Activated CD4-positive, CD25-positive, alpha-beta regulatory T cell treated with anti-CD3 and anti-CD28 coated beads, Interleukin-2, amount 50 U/mL, for 72 hours (primary cell): ENCODE measurements at regions not wholly inside any gene's neighbourhood (a gene's known extent, or its start where the extent isn't known, plus 50 kb on each side); places are given as distances from the start of the nearest gene placed in this dataset.
"Not testable (repeated sequence)": the region's sequence is repeated elsewhere in the genome, so short reads cannot be mapped to it uniquely, and the experiment has no call there.

Source experiments
- DNase-seq: peaks from one replicate; pipeline ENCODE4 v3.0.0; 2021

DNA sequence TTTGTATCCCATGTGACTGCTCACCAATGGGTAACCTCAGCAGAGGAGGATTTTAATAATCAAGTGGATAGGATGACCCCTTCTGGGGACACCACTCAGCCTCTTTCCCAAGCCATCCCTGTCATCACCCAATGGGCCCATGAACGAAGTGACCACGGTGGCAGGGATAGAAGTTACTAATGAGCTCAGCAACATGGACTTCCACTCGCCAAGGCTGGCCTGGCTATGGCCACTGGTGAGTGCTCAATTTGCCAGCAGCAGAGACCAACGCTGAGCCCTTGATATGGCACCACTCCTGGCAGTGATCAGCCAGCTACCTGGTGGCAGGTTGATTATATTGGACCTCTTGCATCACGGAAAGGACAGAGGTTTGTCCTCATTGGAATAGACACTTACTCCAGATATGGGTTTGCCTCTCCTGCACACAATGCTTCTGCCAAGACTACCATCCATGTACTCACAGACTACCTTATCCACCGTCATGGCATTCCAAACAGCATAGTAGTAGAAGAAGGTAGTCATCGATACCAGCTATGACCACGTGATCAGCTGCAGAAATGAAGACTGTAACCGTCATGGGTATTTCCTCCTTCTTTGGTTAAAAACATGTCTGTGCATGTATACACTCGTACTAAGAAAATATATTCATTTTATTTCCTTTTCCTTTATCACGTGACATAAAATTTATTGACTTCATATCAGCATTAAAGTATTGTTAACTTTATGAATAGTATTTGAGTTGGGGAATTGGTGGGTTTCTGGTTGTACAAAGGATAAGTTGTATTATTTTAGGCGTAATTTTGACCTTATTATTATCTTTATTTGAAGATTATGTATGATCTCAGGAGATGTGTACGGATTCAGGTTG, 562.6 kb downstream of the PTPRU start:
- no peak for DNase-seq

DNA sequence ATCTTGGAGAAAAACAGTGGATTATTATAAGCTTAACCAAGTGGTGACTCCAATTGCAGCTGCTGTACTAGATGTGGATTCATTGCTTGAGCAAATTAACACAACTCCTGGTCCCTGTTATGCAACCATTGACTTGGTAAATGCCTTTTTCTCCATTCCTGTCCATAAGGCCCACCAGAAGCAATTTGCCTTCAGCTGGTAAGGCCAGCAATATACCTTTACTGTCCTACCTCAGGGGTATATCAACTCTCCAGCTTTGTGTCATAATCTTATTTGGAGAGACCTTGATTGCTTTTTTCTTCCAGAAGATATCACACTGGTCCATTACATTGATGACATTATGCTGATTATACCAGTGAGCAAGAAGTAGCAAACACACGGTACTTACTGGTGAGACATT, 560.8 kb downstream of the PTPRU start:
- not testable (repeated sequence) for DNase-seq

DNA sequence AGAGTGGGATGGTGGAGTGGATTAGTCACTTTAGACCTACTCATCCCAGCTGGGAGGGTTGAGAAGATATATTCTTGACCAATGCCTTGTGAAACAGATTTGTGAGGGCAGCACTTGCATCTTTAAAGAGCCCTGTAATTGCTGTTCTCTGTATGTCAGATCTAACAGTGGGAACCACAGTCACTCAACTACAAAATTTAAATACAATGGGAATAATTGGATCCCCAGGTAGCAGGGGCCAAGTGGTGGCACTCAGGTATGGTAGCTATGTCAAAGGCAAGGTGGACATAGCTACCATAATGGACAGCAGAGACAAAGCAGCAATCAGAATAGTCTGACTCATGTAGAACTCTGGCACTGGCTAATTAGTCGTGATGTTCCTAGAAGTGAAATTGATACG, 559.6 kb downstream of the PTPRU start:
- not testable (repeated sequence) for DNase-seq

DNA sequence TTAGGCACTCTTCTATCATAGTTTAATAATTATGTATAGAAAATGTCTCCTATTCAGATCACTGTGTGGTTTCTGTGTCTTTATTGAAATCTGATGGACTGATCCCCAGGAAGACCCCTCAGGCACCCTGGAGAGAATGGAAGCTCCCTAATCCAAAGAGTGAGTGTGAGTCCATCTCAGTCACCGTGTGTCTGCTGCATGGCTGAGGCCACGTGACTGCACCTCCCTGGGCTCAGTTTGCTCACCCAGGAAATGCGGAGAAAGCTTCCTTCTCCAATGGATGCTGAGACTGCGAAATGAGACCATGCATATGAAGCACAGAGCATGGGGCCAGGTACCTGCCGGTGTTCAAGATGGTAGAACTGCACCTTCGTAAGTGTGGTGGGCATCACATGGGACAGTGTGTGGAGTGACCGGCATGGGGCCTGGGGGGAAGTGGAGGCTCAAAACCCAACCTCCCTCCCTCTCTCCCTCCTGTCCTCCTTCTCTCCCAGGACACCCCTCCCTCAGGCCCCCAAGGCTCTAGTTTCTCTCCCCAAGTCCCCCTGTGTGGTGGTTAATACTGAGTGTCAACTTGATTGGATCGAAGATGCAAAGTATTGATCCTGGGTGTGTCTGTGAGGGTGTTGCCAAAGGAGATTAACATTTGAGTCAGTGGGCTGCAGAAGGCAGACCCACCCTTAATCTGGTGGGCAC, 557.5 kb downstream of the PTPRU start:
- DNase-seq: no peak

DNA sequence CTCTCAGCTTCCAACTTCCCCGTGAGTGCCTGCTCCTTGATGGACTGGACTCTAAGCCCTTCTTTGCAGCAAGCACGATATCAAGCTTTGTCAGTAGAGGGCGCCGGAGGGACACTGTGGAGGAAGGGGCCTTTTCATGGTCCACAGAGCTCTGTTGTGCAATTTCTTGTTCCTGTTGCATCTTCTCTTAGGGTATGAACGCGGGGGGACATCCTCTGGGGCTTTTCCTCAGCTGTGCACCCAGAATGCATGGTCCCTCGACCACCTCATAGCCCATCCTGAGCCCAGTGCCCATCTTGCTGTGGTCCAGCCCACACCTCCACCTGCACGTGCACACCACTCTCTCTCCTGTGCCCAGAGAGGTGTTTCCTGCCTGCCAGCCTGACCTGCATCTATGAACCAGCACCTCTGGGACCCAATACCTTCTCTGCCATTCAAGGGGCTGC, 556.8 kb downstream of the PTPRU start:
- peak; percentile 62 for DNase-seq

DNA sequence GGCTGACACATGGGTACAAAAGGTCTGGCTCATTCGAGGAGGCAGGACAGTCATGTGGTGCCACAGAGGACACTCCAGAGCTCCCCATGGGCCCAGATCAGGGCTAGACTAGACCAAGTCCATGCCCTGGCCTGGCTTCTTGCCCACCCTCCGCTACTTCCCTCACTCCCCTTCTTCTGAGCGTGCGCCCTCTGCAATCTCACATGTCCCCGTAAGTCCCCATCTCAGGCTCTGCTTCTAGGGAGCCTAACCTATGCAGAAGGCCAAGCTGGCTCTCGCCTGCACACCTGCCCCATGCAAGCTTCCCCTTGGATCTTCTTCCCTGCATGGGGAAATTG, 553.6 kb downstream of the PTPRU start:
- no peak for DNase-seq

DNA sequence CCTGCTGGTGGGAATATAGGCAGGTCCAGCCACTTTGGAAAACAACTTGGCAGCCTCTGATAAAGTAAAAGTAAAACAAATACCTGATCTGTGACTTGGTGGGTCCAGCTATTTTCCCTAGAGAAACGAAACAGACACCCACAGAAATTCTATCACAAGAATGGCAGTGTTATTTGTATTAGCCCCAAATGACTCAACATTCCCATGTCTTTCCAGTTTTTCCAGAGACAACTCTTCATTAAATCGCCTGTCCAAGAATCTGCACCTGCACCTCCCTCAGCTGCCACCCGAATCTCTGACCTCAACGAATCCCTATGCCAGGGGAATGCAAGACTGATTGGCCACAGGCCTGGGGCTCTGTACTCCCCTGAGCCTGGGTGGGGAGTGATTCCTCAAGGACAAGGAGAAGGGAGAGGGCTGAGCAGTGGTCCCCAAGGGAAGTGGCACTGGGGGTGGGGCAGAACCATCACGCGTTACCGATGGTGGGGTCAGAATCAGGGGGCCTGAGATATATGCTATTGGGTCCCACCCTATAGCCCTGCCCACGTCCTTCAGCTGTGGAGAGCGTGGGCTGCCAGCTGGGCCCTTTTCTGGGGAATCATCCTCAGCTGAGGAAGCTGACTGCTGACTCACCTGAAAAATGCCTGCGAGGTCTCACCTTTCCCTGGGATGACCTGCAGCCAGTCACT, 553.0 kb downstream of the PTPRU start:
- DNase-seq: no peak

DNA sequence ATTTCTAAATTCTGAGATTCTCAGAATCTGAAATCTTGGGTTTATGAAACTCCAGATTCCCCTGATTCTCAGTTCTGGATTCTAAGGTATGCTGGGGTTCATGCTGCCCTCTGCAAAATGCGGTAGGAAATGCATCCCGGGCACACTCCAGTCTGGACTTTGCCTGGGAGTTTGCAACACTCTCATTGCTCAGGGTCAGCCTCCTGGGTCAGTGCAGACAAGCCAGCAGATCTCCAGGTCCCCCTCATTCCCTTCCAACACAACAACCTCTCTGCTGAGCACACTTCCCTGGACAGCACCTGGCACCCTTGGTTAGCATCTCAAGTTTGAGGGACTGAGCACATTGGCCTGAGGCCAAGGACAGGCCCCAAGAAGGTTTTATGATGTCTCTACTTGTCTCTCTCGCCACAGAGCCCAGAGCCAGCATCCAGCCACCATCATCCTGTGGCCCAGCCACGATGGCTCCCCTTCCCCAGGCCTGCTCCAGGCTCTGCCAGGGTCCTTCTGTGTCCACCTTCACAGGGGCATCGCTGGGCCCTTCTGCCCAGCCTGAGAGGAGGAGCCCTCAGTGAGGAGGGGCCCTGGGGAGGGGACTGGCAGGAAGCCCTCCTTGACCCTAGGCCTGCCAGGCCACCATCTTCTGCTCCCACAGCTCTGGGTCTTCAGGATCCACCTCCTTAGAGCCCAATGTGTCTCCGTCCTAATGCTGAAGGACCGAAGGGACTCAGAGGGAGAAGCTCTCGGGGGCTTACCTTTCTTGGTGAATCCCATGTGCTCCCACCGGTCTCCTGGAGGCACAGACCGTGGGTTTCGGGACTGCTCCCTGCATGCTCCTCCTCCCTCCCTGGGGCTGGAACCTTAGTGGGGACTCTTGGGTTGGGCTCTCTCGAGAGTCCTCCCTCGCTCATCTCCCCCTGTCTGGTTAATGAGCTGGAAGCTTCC, 550.7 kb downstream of the PTPRU start:
- DNase-seq: no peak

DNA sequence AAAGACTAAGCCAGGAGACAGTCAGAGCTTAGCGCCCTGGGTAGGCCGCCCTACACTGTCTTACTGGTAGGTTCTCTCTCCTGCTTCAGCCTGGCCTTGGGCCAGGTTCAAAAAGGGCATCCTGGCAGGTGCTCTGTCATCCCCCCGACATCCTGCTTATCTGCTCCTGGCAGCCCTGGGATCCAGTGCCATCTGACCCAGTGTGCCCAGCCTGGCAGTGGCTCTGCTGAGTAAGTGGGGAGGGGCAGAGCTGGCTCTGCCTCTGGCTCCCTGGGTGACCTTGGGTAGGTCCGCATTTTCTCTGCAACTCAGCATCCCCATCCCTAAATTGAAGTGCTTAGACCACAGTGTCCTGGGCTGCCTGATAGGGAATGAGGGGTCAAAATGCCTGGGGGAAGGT, 549.9 kb downstream of the PTPRU start:
- no peak for DNase-seq

DNA sequence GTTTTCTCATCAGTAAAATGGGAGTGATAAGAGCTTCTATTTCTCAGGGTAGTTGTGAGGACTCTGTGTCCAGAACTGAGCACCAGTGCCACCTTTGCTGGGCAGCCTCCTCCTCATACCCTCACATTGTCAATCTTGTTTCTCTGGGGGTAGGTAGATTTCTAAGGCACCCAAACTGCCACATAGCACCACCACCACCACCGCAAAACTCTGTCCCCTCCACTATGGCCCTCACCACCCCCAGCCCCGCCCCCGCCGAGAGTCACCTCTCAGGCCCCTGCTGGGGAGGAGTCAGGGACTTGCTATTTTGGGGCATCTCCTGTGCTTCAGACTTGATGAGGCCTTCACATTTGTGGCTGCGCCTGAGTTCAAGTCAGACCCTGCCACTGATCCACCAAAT, 549.2 kb downstream of the PTPRU start:
- no peak for DNase-seq

DNA sequence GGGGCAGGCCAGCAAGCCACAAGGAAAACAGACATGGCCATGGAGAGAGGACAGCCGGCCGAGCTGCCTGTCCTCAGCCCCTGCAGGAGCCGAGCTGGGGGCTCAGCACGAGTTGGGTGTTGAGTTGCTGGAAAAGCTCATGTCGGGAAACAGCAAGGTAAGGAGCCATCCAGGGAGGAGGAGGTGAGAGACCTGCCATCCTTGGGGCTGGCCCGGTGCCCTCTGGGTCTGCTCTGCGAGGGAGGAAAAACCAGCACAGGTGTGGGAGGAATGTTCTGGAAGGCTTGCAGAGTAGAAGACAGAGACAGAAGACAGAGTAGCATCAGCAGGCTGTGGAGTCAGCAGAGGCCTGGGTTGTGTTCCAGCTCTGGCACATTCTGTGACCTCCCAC, 548.8 kb downstream of the PTPRU start:
- no peak for DNase-seq

DNA sequence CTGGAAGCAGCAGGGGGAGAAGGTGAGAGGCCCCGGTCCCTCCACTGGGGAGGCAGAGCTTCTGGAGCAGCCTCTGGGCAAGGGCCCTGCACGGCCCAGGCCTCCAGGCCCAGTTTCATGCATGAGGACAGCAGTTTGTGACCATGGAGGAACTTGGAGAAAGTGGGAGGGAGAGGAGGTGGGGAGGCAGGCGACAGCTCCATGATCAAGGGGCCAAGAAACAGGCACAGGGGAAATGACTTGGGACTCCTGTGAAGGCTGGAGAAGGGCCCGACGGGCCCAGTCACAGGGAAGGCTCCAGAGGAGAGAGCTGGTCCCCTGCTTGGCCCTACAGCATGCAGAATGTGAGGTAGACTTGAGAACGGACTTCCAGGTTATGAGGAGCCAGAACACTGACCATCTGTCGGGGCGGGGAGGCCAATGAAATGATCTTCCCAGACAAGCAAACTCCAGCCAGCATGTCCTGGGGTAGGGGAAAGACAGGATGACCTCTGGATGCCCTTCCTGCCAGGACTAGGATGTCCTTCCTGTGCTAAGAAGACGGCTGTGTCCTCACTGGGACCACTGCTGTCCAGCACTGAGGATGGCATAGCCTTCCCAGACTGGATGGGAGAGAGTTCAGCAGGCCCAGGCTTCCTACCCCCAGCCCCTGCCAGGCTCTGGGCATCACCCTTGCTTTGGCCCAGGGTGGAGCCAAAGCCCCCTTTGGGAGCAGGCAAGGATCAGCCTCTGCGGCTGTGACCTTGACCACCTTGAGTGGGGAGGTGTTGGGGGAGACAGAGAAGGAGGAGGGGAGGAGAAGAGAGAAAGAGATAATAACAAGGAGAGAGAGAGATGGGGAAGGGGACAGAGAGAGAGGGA, 548.2 kb downstream of the PTPRU start:
- no peak for DNase-seq

DNA sequence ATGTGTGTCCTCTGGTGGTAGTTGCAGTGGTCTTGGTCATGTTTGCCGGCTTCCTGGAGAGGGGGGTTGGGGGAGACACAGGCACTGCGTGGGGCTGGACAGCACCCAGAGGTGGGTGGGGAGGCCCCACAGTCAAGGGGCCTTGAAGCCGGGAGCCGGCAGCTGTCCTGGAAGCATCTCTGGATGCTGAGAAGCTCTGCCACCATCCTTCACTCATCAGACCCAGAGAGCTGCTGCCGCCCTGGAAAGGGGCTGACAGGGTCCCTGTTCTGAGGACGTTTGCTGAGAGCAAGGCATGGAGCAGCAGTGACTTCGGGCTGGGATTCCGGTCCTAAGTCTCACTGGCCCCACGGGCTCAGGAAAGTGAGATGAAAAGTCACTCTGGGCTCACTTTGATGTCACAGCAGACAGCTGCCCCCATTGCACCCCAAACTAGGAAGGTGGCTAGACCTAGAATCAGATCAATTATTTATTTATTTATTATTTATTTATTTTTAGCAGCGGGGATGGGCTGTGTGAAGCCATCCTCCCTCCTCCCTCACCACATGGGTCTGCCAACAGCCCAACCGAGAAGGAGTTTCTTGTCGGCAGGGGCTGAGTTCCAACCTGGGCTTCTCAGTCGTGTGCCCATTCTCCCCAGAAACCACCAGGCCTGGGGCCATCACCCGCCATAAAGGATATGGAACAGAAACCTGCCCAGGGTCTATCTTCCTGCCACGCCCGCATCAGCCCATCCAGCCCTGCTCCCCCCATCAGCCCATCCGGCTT, 547.4 kb downstream of the PTPRU start:
- DNase-seq: no peak

DNA sequence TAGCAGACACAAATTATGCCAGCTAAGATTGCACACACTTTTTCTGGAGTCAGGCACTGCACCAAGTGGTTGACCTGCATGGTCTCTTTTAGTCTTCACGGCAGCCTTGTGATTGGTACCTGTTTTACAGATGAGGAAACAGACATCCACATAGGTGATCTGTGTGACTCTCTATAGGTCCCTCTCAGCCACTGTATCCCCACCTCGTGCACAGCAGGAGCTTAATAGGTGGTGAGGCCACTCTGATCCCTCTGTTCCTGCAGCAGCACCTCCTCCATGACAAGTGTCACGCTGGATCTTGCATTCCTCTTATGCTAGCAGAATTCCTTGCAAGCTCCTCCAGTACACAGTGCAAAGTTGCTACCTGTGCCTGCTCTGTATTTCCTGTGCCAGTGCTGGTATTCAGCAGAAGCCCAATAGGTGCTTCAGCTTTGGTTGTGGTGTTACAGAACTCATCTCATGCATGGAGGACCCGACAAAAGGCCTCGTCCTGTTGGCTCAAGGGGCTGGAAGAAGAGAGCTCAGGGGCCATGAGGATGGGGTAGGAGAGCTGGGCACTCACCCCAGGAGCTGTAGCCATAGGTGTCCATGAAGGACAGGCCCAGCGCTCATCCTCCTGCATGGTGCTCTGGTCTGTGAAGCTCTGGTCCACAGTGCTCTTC, 546.7 kb downstream of the PTPRU start:
- DNase-seq: no peak

DNA sequence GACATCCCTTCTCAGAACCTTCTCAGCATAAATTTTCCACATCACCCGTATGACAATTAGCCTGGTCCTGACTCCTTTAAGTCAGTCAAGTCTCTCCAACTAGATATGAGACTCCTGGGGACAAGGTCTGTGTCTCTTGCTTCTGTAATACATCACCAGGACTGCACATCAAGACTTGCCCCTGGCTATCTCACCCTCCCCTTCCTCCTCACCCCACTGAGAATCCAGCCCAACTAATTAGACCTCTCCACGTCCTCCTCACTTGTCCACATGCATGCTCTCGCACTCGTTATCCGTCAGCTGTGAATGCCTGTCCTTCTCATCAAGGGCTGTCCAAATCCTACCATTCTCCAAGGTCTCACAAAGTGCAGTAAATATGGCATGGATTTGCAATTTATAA, 542.8 kb downstream of the PTPRU start:
- no peak for DNase-seq

DNA sequence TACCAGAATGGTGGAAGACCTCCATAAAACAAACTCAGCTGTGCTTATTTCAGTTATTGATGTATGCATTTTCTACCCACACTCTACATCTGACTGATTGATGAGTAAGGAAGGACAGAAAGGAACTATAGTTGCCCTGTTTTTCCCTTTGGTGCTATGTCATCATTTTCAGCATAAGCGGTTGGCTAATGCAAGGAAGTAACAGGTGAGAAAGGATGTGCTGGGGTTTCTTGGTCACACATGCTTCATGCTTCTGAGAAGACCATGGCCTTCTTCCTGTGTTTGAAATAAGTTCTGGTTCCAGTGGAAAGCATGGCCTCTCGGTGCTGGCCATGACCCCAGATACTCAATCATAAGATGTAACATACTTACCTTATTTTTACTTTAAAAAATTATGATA, 541.2 kb downstream of the PTPRU start:
- no peak for DNase-seq

DNA sequence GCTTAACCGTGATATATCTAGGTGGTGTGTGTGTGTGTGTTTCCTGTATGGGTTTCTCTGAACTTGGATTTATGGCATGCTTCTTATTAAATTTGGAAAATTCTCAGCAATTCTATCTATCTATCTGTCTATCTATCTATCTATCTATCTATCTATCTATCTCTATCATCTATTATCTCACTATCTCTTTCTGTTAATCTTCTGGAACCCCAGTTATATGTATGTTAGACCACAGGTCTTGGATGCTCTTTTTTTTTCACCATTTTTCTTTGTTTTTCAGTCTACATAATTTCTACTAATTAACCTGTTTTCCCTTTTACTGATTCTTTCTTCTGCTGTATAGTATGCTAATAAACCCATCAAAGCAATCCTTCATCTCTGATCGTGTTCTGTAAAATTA, 538.0 kb downstream of the PTPRU start:
- DNase-seq: no peak

DNA sequence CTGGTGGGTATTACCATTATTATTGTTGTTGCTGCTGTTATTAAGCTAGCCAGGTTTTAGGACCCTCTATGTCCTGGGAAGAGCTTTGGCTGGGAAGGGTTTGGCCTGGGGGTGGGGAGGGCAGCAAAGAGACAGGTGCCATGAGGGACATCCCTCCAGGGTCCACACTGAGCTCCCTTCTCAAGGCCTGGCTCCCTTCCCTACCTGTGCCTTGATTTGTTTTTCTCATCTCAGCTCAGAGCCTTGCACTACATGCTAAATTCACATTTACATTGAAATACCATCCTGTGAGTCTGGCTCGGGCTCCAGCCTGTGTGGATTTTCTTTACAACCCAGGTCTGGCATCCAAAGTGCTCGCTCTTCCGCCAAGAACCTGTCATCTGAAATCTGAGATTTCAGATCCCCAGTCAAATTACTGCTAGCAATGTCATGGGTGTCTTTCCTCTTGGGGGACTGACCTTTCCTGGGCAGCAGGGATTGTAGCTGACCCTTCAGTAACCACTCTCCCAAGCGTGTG, 536.3 kb downstream of the PTPRU start:
- no peak for DNase-seq

DNA sequence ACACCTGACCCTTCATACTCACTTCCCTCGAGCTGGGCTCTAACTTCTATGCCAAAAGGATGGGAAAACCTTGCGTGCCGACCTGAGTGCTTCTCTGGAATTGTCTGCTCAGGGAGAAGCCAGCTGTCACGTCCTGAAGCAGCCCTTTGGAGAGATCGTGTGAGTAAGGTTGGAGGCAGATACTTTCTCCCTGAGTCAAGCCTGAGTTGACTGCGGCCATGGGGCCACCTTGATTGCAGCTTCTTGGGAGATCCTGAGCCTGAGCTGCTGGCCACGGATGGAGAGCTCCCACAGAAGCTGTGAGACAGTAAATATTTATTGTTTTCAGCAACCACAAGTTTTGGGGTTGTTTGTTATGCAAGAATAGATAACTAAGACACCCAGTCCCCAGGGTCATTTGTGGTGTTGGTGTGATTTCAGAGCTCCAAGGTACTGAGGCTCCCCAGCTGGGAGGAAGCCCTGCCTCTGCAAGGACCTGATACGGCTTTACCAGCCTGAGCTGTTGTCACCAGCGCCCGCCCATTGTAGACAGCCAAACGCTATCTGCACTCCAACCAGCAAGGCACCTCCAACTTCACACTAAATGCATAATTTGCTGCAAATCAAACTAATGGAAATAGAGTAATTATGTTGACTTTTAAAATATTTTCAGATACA, 531.6 kb downstream of the PTPRU start:
- no peak for DNase-seq
